ENCODE measurements at regions not wholly inside any gene's neighbourhood (a gene's known extent, or its start where the extent isn't known, plus 50 kb on each side); places are given as distances from the start of the nearest gene placed in this dataset.
"Not testable (repeated sequence)": the region's sequence is repeated elsewhere in the genome, so short reads cannot be mapped to it uniquely, and the experiment has no call there.

- no peak overlapping the region for H3K4me3 ChIP-seq (ENCODE audit: low read depth, low read length)
- no peak for TF ChIP-seq CTCF (IDR thresholded peaks at IDR 0.05; ENCODE audit: insufficient read depth, low read length, missing control alignments)
- POLR2A ChIA-PET = no interaction called here
- DNase-seq (ENCODE audit: low read depth, low spot score) = no peak
- CTCF ChIA-PET = no interaction called here
Measured at GRCh38 chr7:92909686-92910475, 73.5 kb upstream of the CDK6 start.

- peak; percentile 87 for DNase-seq (ENCODE audit: low read depth, low spot score)
- CTCF ChIA-PET = interaction anchor here (0.8 to 1.0 kb wide), 2 partner anchors 82 to 144 kb away, joined by 3 read pairs; no protein-coding TSS in a partner anchor
- H3K4me3 ChIP-seq (ENCODE audit: low read depth, low read length) = no peak overlapping the region
- POLR2A ChIA-PET = interaction anchor here (0.6 to 1.6 kb wide), 4 partner anchors 10 to 139 kb away, joined by 3 to 10 read pairs (median 4); no protein-coding TSS in a partner anchor
- no peak for TF ChIP-seq CTCF (IDR thresholded peaks at IDR 0.05; ENCODE audit: insufficient read depth, low read length, missing control alignments)
Measured at GRCh38 chr7:92904244-92905131, 68.1 kb upstream of the CDK6 start.

- ChIA-PET POLR2A (no interaction called here), CTCF (no interaction called here)
- DNase-seq (ENCODE audit: low read depth, low spot score) = no peak
- no peak overlapping the region for H3K4me3 ChIP-seq (ENCODE audit: low read depth, low read length)
- TF ChIP-seq CTCF (IDR thresholded peaks at IDR 0.05; ENCODE audit: insufficient read depth, low read length, missing control alignments) = no peak
Measured at GRCh38 chr7:92898798-92899197, 62.4 kb upstream of the CDK6 start.

GRCh38 chr7:92894857-92895256 lies 58.5 kb upstream of the CDK6 start:
- CTCF ChIA-PET; DNase-seq (ENCODE audit: low read depth, low spot score); POLR2A ChIA-PET; H3K4me3 ChIP-seq (ENCODE audit: low read depth, low read length): not testable (repeated sequence)

GRCh38 chr7:92889081-92889480 lies 52.7 kb upstream of the CDK6 start:
- CTCF ChIA-PET = no interaction called here
- POLR2A ChIA-PET = no interaction called here
- no peak for DNase-seq (ENCODE audit: low read depth, low spot score)
- H3K4me3 ChIP-seq (ENCODE audit: low read depth, low read length) = no peak overlapping the region
- TF ChIP-seq CTCF (IDR thresholded peaks at IDR 0.05; ENCODE audit: insufficient read depth, low read length, missing control alignments) = no peak
